HUES48 (cell line): ENCODE measurements at regions not wholly inside any gene's neighbourhood (a gene's known extent, or its start where the extent isn't known, plus 50 kb on each side); places are given as distances from the start of the nearest gene placed in this dataset.
"Not testable (repeated sequence)": the region's sequence is repeated elsewhere in the genome, so short reads cannot be mapped to it uniquely, and the experiment has no call there.

ENCODE experiments used
- H3K27ac ChIP-seq: one replicate; pipeline ENCODE4 v1.7.0; 2013; ENCODE audit warnings: low read depth, low read length, inconsistent platforms
- H3K27me3 ChIP-seq: 2 replicates; pipeline ENCODE4 v1.6.1; 2013; ENCODE audit warnings: mild to moderate bottlenecking, low read length; ENCODE audit not compliant: control insufficient read depth, insufficient read depth
- H3K36me3 ChIP-seq: 2 replicates; pipeline ENCODE4 v1.6.1; 2013; ENCODE audit warnings: low read length; ENCODE audit not compliant: control insufficient read depth, insufficient read depth
- H3K4me1 ChIP-seq: 2 replicates; pipeline ENCODE4 v1.6.1; 2013; ENCODE audit warnings: mild to moderate bottlenecking, low read length; ENCODE audit not compliant: control insufficient read depth, insufficient read depth
- H3K4me3 ChIP-seq: 2 replicates; pipeline ENCODE4 v1.5.1; 2013; ENCODE audit warnings: mild to moderate bottlenecking, low read depth, low read length
- H3K9ac ChIP-seq: 2 replicates; pipeline ENCODE4 v1.6.1; 2013; ENCODE audit warnings: mild to moderate bottlenecking, low read depth, low read length, moderate library complexity
- H3K9me3 ChIP-seq: 2 replicates; pipeline ENCODE4 v1.6.1; 2013; ENCODE audit warnings: low read length; ENCODE audit not compliant: control insufficient read depth, insufficient read depth

DNA sequence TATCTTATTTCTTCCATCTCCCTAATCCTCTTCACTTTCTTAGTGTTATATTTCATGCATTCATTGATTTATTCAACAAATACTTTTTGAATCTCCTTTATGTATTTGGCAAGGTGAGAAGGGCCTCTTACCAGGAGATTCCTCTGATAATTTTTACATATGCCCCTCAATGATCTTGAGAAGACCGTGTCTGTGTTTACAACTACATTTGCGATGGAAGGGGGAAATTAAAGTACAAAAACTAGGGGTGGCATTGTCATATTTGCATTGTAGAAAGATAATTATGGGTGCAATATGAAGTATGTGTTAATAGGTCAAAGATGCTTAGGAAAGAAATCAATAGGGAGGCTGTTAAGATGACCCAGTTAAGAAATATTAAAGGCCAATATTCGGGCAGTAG is 1108.4 kb upstream of the MIR17HG start:
- Histone ChIP-seq H3K4me1 (peaks cover 6% of the 10 kb centered on the region; the same call in 1 of the 2 replicates), H3K36me3 (no peaks in the 10 kb centered on the region), H3K9ac (no peak overlapping the region), H3K4me3 (no peak overlapping the region), H3K9me3 (no peaks in the 10 kb centered on the region), H3K27me3 (no peaks in the 10 kb centered on the region), H3K27ac (no peak overlapping the region)

DNA sequence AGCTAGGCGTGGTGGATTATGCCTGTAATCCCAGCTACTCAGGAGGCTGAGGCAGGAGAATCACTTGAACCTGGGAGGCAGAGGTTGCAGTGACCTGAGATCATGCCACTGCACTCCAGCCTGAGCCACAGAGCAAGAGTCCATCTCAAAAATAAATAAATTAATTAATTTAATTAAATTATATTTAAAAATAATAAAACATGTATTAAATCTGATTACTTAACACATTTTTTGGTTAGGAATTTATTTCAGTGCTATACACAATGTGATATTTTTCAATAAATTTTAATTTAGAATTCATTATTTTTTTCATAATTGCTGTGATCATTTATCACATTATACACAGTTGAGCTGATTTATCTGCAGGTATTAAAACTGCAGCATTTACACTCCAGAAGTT is 1101.5 kb upstream of the MIR17HG start:
- Histone ChIP-seq H3K9me3 (no peaks in the 10 kb centered on the region), H3K27me3 (no peaks in the 10 kb centered on the region)

DNA sequence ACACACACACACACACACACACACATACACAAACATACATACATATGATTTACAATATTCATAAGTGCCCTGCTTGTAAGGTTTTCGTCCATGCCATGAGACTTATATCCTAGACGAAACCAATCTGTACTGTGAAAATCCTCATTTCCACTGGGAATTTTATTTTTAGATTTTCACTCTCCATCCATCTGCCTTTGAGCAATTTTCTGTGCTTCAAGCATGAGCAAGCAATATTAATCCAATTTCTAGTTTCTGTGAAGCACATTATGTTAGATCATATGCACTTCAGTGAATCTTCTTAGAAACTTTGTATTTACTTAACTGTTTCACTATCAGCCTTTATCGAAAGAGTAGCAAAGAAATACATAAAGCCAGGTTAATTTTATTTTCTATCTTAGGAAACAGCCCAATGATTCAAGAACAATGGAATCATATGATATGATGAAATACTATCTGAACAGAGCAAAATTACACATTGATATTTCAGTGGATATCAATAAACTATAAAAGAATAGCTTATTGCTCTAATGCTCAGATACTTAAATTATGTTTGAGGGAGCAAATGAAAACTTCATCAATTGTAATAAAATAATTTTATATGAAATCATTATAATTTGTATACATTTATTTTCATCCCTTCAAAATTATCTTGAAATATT is 1100.7 kb upstream of the MIR17HG start:
- Histone ChIP-seq H3K4me1 (no peaks in the 10 kb centered on the region), H3K27me3 (no peaks in the 10 kb centered on the region), H3K9me3 (no peaks in the 10 kb centered on the region), H3K36me3 (no peaks in the 10 kb centered on the region), H3K4me3 (no peak overlapping the region), H3K27ac (no peak overlapping the region), H3K9ac (no peak overlapping the region)

More for the DNA sequence above, 1101.5 kb upstream of the MIR17HG start:
- Histone ChIP-seq H3K4me1 (no peaks in the 10 kb centered on the region), H3K27ac (no peak overlapping the region), H3K9ac (no peak overlapping the region), H3K36me3 (no peaks in the 10 kb centered on the region), H3K4me3 (no peak overlapping the region)

DNA sequence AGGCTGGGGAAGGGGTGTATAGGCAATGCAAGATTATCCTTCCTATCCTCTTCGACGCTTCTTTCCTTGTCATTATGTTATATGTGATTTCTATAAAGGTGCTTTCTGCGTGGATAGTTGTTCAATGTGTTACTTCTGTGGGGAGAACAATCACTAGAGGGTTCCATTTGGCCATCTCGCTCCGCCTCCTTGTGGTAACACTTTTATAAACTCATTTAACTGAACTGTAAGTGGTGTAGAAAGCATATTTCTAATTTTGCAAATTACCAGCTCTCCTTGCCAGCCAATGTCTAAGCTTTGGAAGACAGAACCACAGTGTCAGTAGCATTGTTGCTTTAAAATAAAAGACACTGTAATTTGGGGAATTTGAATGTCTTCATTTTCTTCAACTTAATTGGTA is 1093.7 kb upstream of the MIR17HG start:
- Histone ChIP-seq H3K36me3 (no peaks in the 10 kb centered on the region), H3K4me1 (peaks cover 9% of the 10 kb centered on the region), H3K9me3 (no peaks in the 10 kb centered on the region), H3K9ac (no peak overlapping the region), H3K27ac (no peak overlapping the region), H3K4me3 (no peak overlapping the region), H3K27me3 (no peaks in the 10 kb centered on the region)

DNA sequence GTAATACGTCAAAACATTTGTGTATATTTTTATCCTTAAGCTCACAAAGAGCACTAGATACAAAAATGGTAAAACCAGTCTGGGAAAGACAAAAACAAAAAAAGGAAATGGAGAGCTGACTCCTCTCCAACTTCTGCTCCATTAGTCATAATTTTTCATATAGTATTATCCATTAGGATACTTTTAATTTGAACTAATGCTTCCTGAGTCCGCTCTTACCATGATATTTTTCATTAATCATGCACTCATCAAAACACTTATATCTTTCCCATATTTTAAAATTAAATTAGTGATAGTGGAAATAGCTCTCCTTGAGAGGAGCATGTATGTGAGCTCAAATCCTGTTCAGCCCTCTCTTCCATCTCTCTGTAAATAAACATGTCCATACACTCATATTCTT is 1093.0 kb upstream of the MIR17HG start:
- no peaks in the 10 kb centered on the region for H3K27me3 ChIP-seq
- H3K4me3 ChIP-seq = no peak overlapping the region
- no peaks in the 10 kb centered on the region for H3K9me3 ChIP-seq
- H3K4me1 ChIP-seq = peaks cover 9% of the 10 kb centered on the region
- H3K9ac ChIP-seq = no peak overlapping the region
- H3K36me3 ChIP-seq = no peaks in the 10 kb centered on the region
- H3K27ac ChIP-seq = no peak overlapping the region

DNA sequence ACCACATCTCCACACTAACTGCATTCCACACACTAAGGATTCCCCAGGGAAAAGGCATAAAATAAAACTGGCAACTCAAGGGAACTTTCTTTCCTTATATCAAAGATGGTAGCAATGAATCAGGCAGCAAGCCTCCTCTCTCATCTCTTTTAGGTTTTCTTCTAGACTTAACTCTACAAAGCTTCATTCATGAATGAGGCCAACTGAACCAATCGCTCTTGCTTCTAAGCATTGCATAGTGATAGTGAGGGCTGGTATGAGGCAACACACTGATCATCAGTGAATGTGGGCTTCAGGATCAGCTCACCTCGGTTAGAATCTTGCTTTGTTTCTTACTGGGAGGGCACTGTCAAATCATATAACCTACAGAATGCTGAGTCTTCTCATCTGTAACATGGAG is 1090.7 kb upstream of the MIR17HG start:
- Histone ChIP-seq H3K36me3 (no peaks in the 10 kb centered on the region), H3K4me1 (peaks cover 9% of the 10 kb centered on the region), H3K9me3 (no peaks in the 10 kb centered on the region), H3K4me3 (no peak overlapping the region), H3K27me3 (no peaks in the 10 kb centered on the region), H3K9ac (no peak overlapping the region), H3K27ac (no peak overlapping the region)

DNA sequence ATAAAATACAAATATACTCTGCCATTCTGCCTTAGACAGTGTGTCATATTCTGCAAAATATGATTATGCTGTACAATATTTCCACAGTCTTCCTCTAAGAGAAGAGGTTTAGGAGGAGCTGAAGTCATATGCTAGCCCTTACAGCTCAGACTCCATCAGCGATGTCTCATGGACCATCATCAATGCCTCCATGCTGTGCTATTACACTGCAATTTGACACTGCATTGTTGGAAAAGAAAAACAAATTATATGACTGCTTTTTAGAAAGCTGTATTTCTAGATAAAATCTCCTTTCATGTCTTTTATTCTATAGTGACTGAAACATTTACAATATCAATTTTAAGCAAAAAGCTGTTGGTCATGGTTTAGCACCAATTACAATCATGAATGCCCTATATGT is 1089.4 kb upstream of the MIR17HG start:
- Histone ChIP-seq H3K4me1 (peaks cover 9% of the 10 kb centered on the region), H3K27ac (no peak overlapping the region), H3K36me3 (no peaks in the 10 kb centered on the region), H3K4me3 (no peak overlapping the region), H3K9me3 (no peaks in the 10 kb centered on the region), H3K27me3 (no peaks in the 10 kb centered on the region), H3K9ac (no peak overlapping the region)

DNA sequence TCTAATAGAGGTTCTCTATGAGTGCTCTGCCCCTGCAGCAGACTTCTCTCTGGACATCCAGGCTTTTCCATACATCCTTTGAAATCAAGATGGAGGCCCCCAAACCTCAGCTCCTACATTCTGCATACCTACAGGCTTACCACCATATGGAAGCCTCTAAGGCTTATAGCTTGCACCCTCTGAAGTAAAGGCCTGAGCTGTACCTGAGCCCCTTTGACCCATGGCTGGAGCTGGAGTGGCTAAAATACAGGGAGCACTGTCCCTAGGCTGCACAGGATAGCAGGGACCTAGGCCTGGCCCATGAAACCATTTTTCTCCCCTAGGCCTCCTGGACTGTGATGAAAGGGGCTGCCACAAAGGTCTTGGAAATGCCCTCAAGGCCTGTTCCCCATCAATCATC is 1086.1 kb upstream of the MIR17HG start:
- Histone ChIP-seq H3K9me3 (no peaks in the 10 kb centered on the region), H3K27ac (no peak overlapping the region)

DNA sequence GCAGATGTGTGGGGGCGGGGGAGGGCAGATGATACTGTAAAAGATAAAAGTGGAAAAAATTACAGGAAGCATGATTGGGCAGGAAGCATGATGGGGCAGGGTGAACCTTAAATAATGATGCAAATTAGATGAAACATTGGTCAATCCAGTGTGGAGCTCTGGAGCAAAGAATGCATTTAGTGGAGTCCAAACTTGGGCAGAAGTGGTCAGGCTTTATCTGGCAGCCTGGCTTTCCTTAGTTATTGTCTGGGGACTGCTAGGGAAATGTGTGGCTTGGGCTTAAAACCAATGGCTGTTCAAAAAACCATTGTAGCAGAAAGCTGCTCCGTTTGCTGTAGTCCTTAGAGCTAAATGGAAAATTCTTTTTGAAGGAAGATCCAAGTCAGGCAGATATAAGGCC is 1077.3 kb upstream of the MIR17HG start:
- H3K9me3 ChIP-seq = no peaks in the 10 kb centered on the region
- no peak overlapping the region for H3K9ac ChIP-seq
- H3K4me3 ChIP-seq = no peak overlapping the region
- no peaks in the 10 kb centered on the region for H3K4me1 ChIP-seq
- H3K27ac ChIP-seq = no peak overlapping the region
- no peaks in the 10 kb centered on the region for H3K27me3 ChIP-seq
- no peaks in the 10 kb centered on the region for H3K36me3 ChIP-seq

More for the DNA sequence above, 1086.1 kb upstream of the MIR17HG start:
- no peak overlapping the region for H3K4me3 ChIP-seq
- H3K9ac ChIP-seq = no peak overlapping the region
- no peaks in the 10 kb centered on the region for H3K27me3 ChIP-seq
- no peaks in the 10 kb centered on the region for H3K4me1 ChIP-seq
- H3K36me3 ChIP-seq = no peaks in the 10 kb centered on the region

DNA sequence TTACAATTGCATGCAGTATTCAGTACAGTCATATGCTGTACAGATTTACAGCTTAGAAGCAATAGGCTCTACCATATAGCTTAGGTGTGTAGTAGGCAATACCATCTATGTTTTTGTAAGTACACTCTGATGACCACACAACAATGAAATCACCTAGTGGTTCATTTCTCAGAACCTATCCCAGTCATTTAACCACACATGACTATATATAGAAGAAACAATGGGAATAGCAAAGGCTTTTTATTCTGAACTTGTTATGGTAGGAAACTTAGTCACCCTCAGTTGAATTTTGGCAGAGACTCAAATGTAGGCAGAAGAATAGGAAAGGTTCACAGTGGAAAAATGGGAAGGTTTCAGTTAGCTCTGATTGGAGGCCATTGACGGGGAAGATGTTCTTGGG is 1075.1 kb upstream of the MIR17HG start:
- Histone ChIP-seq H3K9ac (no peak overlapping the region), H3K4me1 (no peaks in the 10 kb centered on the region), H3K27me3 (no peaks in the 10 kb centered on the region), H3K9me3 (no peaks in the 10 kb centered on the region), H3K27ac (no peak overlapping the region), H3K4me3 (no peak overlapping the region), H3K36me3 (no peaks in the 10 kb centered on the region)

DNA sequence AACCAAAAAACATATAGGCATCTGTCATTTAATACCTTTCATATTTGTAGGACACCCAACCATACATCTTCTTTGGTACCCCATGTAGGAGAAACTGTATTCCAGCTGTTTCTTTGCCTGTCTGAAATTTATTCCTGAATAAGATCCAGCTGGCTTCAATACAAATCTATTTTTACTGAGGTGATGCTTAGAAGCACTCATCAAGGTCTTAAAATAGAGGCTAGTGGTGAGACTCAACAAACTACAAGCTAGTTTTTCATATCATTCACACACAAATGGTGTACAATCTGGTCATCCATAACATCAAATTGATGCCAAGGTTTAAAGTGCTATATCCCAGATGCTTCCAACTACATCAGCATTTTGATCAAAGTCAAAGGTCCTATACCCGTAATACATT is 1071.3 kb upstream of the MIR17HG start:
- Histone ChIP-seq H3K9ac (no peak overlapping the region), H3K27me3 (no peaks in the 10 kb centered on the region), H3K36me3 (no peaks in the 10 kb centered on the region), H3K4me3 (no peak overlapping the region), H3K4me1 (no peaks in the 10 kb centered on the region), H3K9me3 (no peaks in the 10 kb centered on the region), H3K27ac (no peak overlapping the region)

DNA sequence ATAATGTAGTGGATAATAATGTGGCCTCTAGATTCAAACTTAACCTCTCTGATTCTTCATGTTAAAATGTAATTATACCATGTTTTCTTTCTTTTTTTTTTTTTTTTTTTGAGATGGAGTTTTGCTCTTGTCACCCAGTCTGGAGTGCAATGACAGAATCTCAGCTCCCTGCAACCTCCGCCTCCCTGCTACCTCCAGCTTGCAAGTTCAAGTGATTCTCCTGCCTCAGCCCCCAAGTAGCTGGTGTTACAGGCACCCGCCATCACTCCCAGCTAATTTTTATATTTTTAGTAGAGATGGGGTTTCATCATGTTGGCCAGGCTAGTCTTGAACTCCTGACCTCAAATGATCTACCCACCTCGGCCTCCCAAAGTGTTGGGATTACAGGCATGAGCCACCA is 1069.3 kb upstream of the MIR17HG start:
- H3K36me3 ChIP-seq, H3K27ac ChIP-seq, H3K9me3 ChIP-seq, H3K4me1 ChIP-seq, H3K27me3 ChIP-seq, H3K4me3 ChIP-seq, H3K9ac ChIP-seq: not testable (repeated sequence)
